SK-N-DZ (cell line): ENCODE measurements at regions not wholly inside any gene's neighbourhood (a gene's known extent, or its start where the extent isn't known, plus 50 kb on each side); places are given as distances from the start of the nearest gene placed in this dataset.
A peak's percentile ranks its signal among the peaks of the same experiment; 100 is the strongest.

Experiments used
- DNase-seq: peaks from one replicate; pipeline ENCODE4 v3.0.0-alpha.2; 2015; ENCODE audit warnings: low spot score

GRCh38 chr10:120282421-120282820 is 174.6 kb upstream of the PLPP4 start:
- DNase-seq, result no peak

- DNase-seq, result peak; percentile 49
Measured at GRCh38 chr10:120282846-120283492, 174.1 kb upstream of the PLPP4 start.

- DNase-seq, result no peak
Measured at GRCh38 chr10:120285408-120285807, 171.6 kb upstream of the PLPP4 start.

- no peak for DNase-seq
Measured at GRCh38 chr10:120286280-120286679, 170.7 kb upstream of the PLPP4 start.

- no peak for DNase-seq
Measured at GRCh38 chr10:120300513-120300912, 156.5 kb upstream of the PLPP4 start.

- peak; percentile 46 for DNase-seq
Measured at GRCh38 chr10:120308589-120308988, 148.4 kb upstream of the PLPP4 start.

GRCh38 chr10:120313715-120314114 is 143.3 kb upstream of the PLPP4 start:
- no peak for DNase-seq

- DNase-seq, result no peak
Measured at GRCh38 chr10:120314442-120314841, 142.6 kb upstream of the PLPP4 start.

- peak; percentile 40 for DNase-seq
Measured at GRCh38 chr10:120318862-120319261, 138.2 kb upstream of the PLPP4 start.

GRCh38 chr10:120327675-120328074 is 129.4 kb upstream of the PLPP4 start:
- peak; percentile 20 for DNase-seq

- no peak for DNase-seq
Measured at GRCh38 chr10:120328647-120329046, 128.4 kb upstream of the PLPP4 start.

- DNase-seq, result no peak
Measured at GRCh38 chr10:120335553-120335952, 121.5 kb upstream of the PLPP4 start.

- DNase-seq, result no peak
Measured at GRCh38 chr10:120336306-120336910, 120.6 kb upstream of the PLPP4 start.

GRCh38 chr10:120336911-120337540 is 120.0 kb upstream of the PLPP4 start:
- DNase-seq, result peak; percentile 53

- no peak for DNase-seq
Measured at GRCh38 chr10:120342115-120342714, 114.8 kb upstream of the PLPP4 start.

GRCh38 chr10:120345186-120345585 is 111.8 kb upstream of the PLPP4 start:
- DNase-seq, result no peak

- no peak for DNase-seq
Measured at GRCh38 chr10:120347644-120348043, 109.4 kb upstream of the PLPP4 start.

- DNase-seq, result no peak
Measured at GRCh38 chr10:120349069-120349468, 108.0 kb upstream of the PLPP4 start.

GRCh38 chr10:120355425-120355824 is 101.6 kb upstream of the PLPP4 start:
- no peak for DNase-seq

- no peak for DNase-seq
Measured at GRCh38 chr10:120360571-120360970, 96.5 kb upstream of the PLPP4 start.

- no peak for DNase-seq
Measured at GRCh38 chr10:120365872-120366271, 91.2 kb upstream of the PLPP4 start.

- DNase-seq, result no peak
Measured at GRCh38 chr10:120367341-120367740, 89.7 kb upstream of the PLPP4 start.

GRCh38 chr10:120368338-120368737 is 88.7 kb upstream of the PLPP4 start:
- no peak for DNase-seq
